ENCODE measurements at regions not wholly inside any gene's neighbourhood (a gene's known extent, or its start where the extent isn't known, plus 50 kb on each side); places are given as distances from the start of the nearest gene placed in this dataset.

DNA sequence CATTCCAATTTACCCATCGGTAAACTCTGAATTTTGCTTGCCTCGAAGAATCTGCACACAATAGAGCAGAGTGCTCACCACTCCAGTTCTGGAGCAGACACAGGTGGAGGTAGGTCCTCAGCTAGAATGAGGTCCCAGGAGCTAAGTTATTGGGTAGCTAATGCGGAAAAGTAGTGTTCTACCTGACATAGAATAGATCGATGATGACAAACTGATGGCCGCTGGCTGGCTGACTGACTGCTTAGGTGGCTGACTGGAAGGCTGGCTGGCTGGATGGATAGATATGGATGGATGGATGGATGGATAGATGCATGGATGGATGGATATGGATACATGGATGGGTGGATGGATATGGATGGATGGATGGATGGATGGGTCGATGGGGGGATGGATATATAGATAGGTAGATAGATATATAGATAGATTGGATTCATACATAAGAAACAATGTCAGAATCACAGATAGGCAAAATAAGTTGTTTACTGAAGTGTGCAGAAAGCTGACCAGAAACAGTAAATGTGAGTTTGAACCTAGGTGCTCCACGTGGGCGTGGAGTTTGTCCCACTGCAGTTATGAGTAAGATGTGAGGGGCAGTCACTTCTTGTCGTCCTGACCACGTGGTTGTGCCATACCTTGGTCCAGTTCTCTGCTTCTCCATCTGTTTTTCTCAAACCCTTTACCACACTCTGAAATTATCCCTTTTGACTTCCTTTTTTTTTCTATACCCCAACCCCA is 62.1 kb downstream of the TBXT start:
- TF ChIP-seq CTCF (IDR thresholded peaks at IDR 0.05; ENCODE audit: low read length): no peak
- TF ChIP-seq EZH2 (optimal IDR thresholded peaks at IDR 0.05; ENCODE audit: low read depth, low read length): no peak

All from MM.1S (cell line).